Uterus (tissue), 3 donors: ENCODE measurements at regions not wholly inside any gene's neighbourhood (a gene's known extent, or its start where the extent isn't known, plus 50 kb on each side); places are given as distances from the start of the nearest gene placed in this dataset.

Experiments
- DNase-seq, 2 donors: peaks; one replicate each; pipeline ENCODE4 v3.0.0-alpha.2; 2019 to 2020
- H3K27ac ChIP-seq, 2 donors: fragments of 200-600 bp; sonication (generic); 1 replicate in 1 of 2; 2 replicates in 1 of 2; pipeline ENCODE4 v1.5.1; 2016 to 2018
- H3K27me3 ChIP-seq, 2 donors: fragments of 200-600 bp; sonication (generic); one replicate each; pipeline ENCODE4 v1.5.1; 2018 to 2019; ENCODE audit warnings: control low read depth in 1 of 2
- H3K36me3 ChIP-seq, 2 donors: fragments of 200-600 bp; sonication (generic); one replicate each; pipeline ENCODE4 v1.5.1; 2019; ENCODE audit warnings: control low read depth in 1 of 2
- H3K4me1 ChIP-seq, 2 donors: fragments of 200-600 bp; sonication (generic); one replicate each; pipeline ENCODE4 v1.5.1; 2018 to 2019; ENCODE audit warnings: control low read depth in 1 of 2
- H3K4me3 ChIP-seq, 2 donors: fragments of 200-600 bp; sonication (generic); 1 replicate in 1 of 2; 2 replicates in 1 of 2; pipeline ENCODE4 v1.5.1; 2018 to 2019; ENCODE audit warnings: mild to moderate bottlenecking in 1 of 2
- H3K9me3 ChIP-seq, 2 donors: fragments of 200-600 bp; sonication (generic); one replicate each; pipeline ENCODE4 v1.5.1; 2019; ENCODE audit warnings: control low read depth in 1 of 2
- CTCF ChIP-seq, 4 experiments: fragments of 200-600 bp in 2 of 4; fragments of 450-650 bp in 2 of 4; sonication (generic) in 2 of 4; IDR thresholded peaks; one replicate each; pipeline ENCODE4 v1.5.1; 2016 to 2019; ENCODE audit warnings: antibody characterized with exemption in 4 of 4, mild to moderate bottlenecking in 2 of 4, moderate library complexity in 1 of 4
- POLR2A ChIP-seq, 2 donors: fragments of 450-650 bp; IDR thresholded peaks; one replicate each; pipeline ENCODE4 v1.6.1; 2016; ENCODE audit warnings: antibody characterized with exemption in 2 of 2, mild to moderate bottlenecking in 1 of 2, moderate library complexity in 1 of 2
- intact Hi-C: fragments of 100-400 bp; cut with DNase I; formaldehyde crosslinking; loops from one replicate; pipeline ENCODE4 v1.15.1; 2023; ENCODE audit warnings: low total_unique reads
- donor health status: DM: yes; HTN: yes; CAD: no.

DNA sequence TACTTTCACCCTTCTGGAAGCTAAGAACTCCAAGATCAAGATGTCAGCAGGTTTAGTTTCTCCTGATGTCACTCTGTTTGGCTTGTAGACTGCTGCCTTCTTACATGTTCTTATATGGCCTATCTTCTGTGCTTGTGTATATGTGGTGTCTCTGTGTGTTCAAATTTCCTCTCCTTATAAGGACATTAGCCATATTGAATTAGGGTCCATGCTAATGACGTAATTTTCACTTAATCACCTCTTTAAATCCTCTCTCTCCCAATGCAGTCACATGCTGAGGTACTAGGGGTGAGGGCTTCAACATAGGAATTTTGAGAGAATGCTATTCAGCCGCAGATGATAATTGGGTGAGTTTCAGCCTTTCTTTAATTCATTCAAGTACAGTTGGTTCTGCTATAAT is 458.3 kb upstream of the SYT4 start:
- no peaks in the 10 kb centered on the region for H3K4me1 ChIP-seq
- H3K9me3 ChIP-seq: no peaks in the 10 kb centered on the region
- intact Hi-C loops: no loop called here
- no peaks in the 10 kb centered on the region for H3K36me3 ChIP-seq
- no peak for DNase-seq
- no peaks in the 10 kb centered on the region for H3K27me3 ChIP-seq
- no peak for TF ChIP-seq POLR2A (IDR thresholded peaks at IDR 0.05)
- no peak for TF ChIP-seq CTCF (IDR thresholded peaks at IDR 0.05)
- H3K4me3 ChIP-seq: no peak overlapping the region
- H3K27ac ChIP-seq: no peak overlapping the region

DNA sequence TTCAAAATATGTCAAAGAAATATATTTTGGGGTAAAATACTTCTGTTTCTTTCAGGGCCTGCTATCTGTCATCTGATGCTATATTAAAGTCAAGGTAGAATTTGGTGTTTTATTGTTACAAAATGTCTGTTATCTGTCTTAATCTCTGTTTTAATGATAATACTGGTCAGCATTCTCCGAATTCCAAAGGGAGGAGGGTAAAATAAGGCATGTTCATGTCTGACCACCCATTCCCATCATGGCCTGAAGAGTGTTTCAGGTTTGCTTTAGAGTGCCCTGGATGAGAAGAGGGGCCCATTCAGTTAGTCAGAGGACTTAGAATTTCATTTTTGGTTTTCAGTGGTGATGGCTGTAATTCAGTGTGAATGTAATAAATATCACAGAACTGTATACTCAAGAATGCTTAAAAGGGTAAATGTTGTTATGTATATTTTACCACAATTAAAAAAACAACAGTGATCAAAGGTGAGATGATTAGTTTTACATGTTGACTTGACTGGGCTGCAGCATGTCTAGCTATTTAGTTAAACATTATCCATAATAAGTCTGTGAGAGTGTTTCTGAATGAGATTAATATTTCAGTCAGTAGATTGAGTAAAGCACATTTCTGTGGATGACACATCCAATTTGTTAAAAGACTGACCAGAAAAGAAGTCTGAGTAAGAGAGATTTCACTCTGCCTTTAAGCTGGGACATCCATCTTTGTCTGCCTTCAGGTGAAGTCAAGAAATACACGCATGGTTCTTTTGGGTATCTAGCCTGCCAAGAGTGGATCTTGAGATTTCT is 467.9 kb upstream of the SYT4 start:
- TF ChIP-seq POLR2A (IDR thresholded peaks at IDR 0.05) (no peak), CTCF (IDR thresholded peaks at IDR 0.05) (no peak)
- intact Hi-C loops: no loop called here
- Histone ChIP-seq H3K4me3 (no peak overlapping the region), H3K27ac (no peak overlapping the region), H3K9me3 (peaks cover 0 to 3% of the 10 kb centered on the region in 2 donors), H3K27me3 (no peaks in the 10 kb centered on the region), H3K36me3 (no peaks in the 10 kb centered on the region), H3K4me1 (no peaks in the 10 kb centered on the region)
- no peak for DNase-seq

DNA sequence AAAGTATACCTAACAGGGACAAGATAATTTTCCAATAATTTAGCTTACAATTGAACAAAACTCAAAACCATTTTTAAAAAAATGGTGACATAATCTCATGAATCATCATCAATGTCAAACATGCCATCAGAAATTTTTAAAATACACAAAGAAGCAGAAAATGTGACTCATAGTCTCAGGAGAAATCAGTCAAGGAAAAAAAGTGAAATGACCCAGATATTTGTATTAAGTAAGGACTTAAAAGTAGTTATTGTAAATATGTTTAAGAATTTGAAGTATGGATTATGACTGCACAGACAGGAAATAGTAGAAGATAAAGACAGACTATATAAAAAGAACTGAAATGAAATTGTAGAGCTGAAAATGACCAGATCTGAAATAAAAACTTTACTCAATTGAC is 473.9 kb upstream of the SYT4 start:
- no peaks in the 10 kb centered on the region for H3K4me1 ChIP-seq
- H3K27ac ChIP-seq: no peak overlapping the region
- TF ChIP-seq POLR2A (IDR thresholded peaks at IDR 0.05) (no peak), CTCF (IDR thresholded peaks at IDR 0.05) (no peak)
- no peak overlapping the region for H3K4me3 ChIP-seq
- intact Hi-C loops: no loop called here
- no peak for DNase-seq
- H3K36me3 ChIP-seq: no peaks in the 10 kb centered on the region
- H3K9me3 ChIP-seq: peaks cover 0 to 11% of the 10 kb centered on the region in 2 donors
- H3K27me3 ChIP-seq: no peaks in the 10 kb centered on the region

DNA sequence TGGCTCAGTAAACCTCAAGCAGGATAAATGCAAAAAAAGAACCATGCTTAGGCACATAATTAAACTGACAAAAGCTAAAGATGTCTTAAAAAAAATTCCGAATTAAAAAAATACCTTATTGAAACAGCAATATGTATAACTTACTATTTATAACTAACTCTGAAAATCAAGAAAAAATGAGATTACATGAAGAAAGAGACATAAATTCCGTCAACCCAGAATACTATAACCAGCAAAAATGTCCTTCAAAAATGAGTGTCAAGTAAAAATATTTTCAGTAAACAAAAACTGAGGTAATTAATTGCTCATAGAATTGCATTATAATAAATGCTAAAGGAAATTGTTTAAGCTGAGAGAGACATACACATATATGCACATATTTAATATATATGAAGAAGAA is 474.5 kb upstream of the SYT4 start:
- no peaks in the 10 kb centered on the region for H3K27me3 ChIP-seq
- H3K4me1 ChIP-seq: no peaks in the 10 kb centered on the region
- TF ChIP-seq POLR2A (IDR thresholded peaks at IDR 0.05): no peak
- no peak for TF ChIP-seq CTCF (IDR thresholded peaks at IDR 0.05)
- no peak for DNase-seq
- H3K27ac ChIP-seq: no peak overlapping the region
- intact Hi-C loops: no loop called here
- H3K9me3 ChIP-seq: peaks cover 0 to 11% of the 10 kb centered on the region in 2 donors
- H3K36me3 ChIP-seq: no peaks in the 10 kb centered on the region
- no peak overlapping the region for H3K4me3 ChIP-seq

GRCh38 chr18:43757273-43757672 is 480.0 kb upstream of the SYT4 start:
- Histone ChIP-seq H3K4me3 (no peak overlapping the region), H3K9me3 (no peaks in the 10 kb centered on the region), H3K4me1 (no peaks in the 10 kb centered on the region), H3K27ac (no peak overlapping the region), H3K27me3 (no peaks in the 10 kb centered on the region), H3K36me3 (no peaks in the 10 kb centered on the region)
- no peak for DNase-seq
- TF ChIP-seq CTCF (IDR thresholded peaks at IDR 0.05) (no peak), POLR2A (IDR thresholded peaks at IDR 0.05) (no peak)
- intact Hi-C loops: no loop called here
